ENCODE measurements at regions not wholly inside any gene's neighbourhood (a gene's known extent, or its start where the extent isn't known, plus 50 kb on each side); places are given as distances from the start of the nearest gene placed in this dataset.

GRCh38 chr10:43715334-43715733 lies 66.7 kb upstream of the ZNF32 start:
- H3K9me3 Mint-ChIP-seq (ENCODE audit: low read depth, unreplicated experiment) = no peaks in the 10 kb centered on the region
- no peak for TF ChIP-seq CTCF (IDR thresholded peaks at IDR 0.05; ENCODE audit: unreplicated experiment)
- peaks cover 69% of the 10 kb centered on the region for H3K27me3 Mint-ChIP-seq (ENCODE audit: unreplicated experiment)
- H3K27ac Mint-ChIP-seq (ENCODE audit: unreplicated experiment) = no peak overlapping the region
- intact Hi-C loops (cut with micrococcal nuclease; ENCODE audit: unreplicated experiment) = no loop called here
- H3K36me3 Mint-ChIP-seq (ENCODE audit: insufficient read depth, unreplicated experiment) = no peaks in the 10 kb centered on the region
- CTCF ChIA-PET = interaction anchor here (0.6 kb wide), 1 partner anchor 32 kb away, joined by 3 read pairs; no protein-coding TSS in a partner anchor
- BruUV-seq (replicated peaks) = no TSS peak
- H3K4me1 Mint-ChIP-seq (ENCODE audit: low read depth, unreplicated experiment) = no peaks in the 10 kb centered on the region
- H3K4me3 Mint-ChIP-seq (ENCODE audit: low read depth, unreplicated experiment) = no peak overlapping the region
- no peak for DNase-seq

- no peak for DNase-seq
- Mint-ChIP-seq H3K27ac (ENCODE audit: unreplicated experiment) (no peak overlapping the region), H3K4me3 (ENCODE audit: low read depth, unreplicated experiment) (no peak overlapping the region), H3K36me3 (ENCODE audit: insufficient read depth, unreplicated experiment) (no peaks in the 10 kb centered on the region), H3K27me3 (ENCODE audit: unreplicated experiment) (peaks cover 47% of the 10 kb centered on the region), H3K9me3 (ENCODE audit: low read depth, unreplicated experiment) (no peaks in the 10 kb centered on the region), H3K4me1 (ENCODE audit: low read depth, unreplicated experiment) (no peaks in the 10 kb centered on the region)
- CTCF ChIA-PET = no interaction called here
- TF ChIP-seq CTCF (IDR thresholded peaks at IDR 0.05; ENCODE audit: unreplicated experiment) = no peak
- intact Hi-C loops (cut with micrococcal nuclease; ENCODE audit: unreplicated experiment) = no loop called here
- no TSS peak for BruUV-seq (replicated peaks)
Observed at GRCh38 chr10:43712821-43713584, 64.3 kb upstream of the ZNF32 start.

GRCh38 chr10:43710772-43711471 lies 62.2 kb upstream of the ZNF32 start:
- no peak for TF ChIP-seq CTCF (IDR thresholded peaks at IDR 0.05; ENCODE audit: unreplicated experiment)
- DNase-seq = no peak
- Mint-ChIP-seq H3K4me3 (ENCODE audit: low read depth, unreplicated experiment) (no peak overlapping the region), H3K4me1 (ENCODE audit: low read depth, unreplicated experiment) (no peaks in the 10 kb centered on the region), H3K36me3 (ENCODE audit: insufficient read depth, unreplicated experiment) (no peaks in the 10 kb centered on the region), H3K9me3 (ENCODE audit: low read depth, unreplicated experiment) (no peaks in the 10 kb centered on the region), H3K27me3 (ENCODE audit: unreplicated experiment) (peaks cover 39% of the 10 kb centered on the region), H3K27ac (ENCODE audit: unreplicated experiment) (no peak overlapping the region)
- intact Hi-C loops (cut with micrococcal nuclease; ENCODE audit: unreplicated experiment) = no loop called here
- CTCF ChIA-PET = no interaction called here
- BruUV-seq (replicated peaks) = no TSS peak

GRCh38 chr10:43708262-43708661 lies 59.6 kb upstream of the ZNF32 start:
- DNase-seq = no peak
- no peaks in the 10 kb centered on the region for H3K9me3 Mint-ChIP-seq (ENCODE audit: low read depth, unreplicated experiment)
- H3K36me3 Mint-ChIP-seq (ENCODE audit: insufficient read depth, unreplicated experiment) = no peaks in the 10 kb centered on the region
- no peak overlapping the region for H3K4me3 Mint-ChIP-seq (ENCODE audit: low read depth, unreplicated experiment)
- no peak overlapping the region for H3K27ac Mint-ChIP-seq (ENCODE audit: unreplicated experiment)
- peaks cover 32% of the 10 kb centered on the region for H3K27me3 Mint-ChIP-seq (ENCODE audit: unreplicated experiment)
- CTCF ChIA-PET = no interaction called here
- intact Hi-C loops (cut with micrococcal nuclease; ENCODE audit: unreplicated experiment) = no loop called here
- no peaks in the 10 kb centered on the region for H3K4me1 Mint-ChIP-seq (ENCODE audit: low read depth, unreplicated experiment)
- no peak for TF ChIP-seq CTCF (IDR thresholded peaks at IDR 0.05; ENCODE audit: unreplicated experiment)
- no TSS peak for BruUV-seq (replicated peaks)

All from Calu3 (cell line).